ENCODE measurements at regions not wholly inside any gene's neighbourhood (a gene's known extent, or its start where the extent isn't known, plus 50 kb on each side); places are given as distances from the start of the nearest gene placed in this dataset.
"Not testable (repeated sequence)": the region's sequence is repeated elsewhere in the genome, so short reads cannot be mapped to it uniquely, and the experiment has no call there.

- Histone ChIP-seq H3K27me3 (ENCODE audit: control insufficient read depth, insufficient read depth, low read length) (no peaks in the 10 kb centered on the region), H3K36me3 (ENCODE audit: control insufficient read depth, insufficient read depth, low read length) (no peaks in the 10 kb centered on the region), H3K4me3 (ENCODE audit: low read depth, low read length) (peak overlapping the region; percentile 34)
- DNase-seq (ENCODE audit: low read depth) (no peak), FAIRE-seq (no peak)
- TF ChIP-seq CTCF (IDR thresholded peaks at IDR 0.05; ENCODE audit: insufficient read depth, low read length, severe bottlenecking) = no peak
These were observed 276.6 kb upstream of the NR2F2 start for GRCh38 chr15:96053781-96054428.

DNA sequence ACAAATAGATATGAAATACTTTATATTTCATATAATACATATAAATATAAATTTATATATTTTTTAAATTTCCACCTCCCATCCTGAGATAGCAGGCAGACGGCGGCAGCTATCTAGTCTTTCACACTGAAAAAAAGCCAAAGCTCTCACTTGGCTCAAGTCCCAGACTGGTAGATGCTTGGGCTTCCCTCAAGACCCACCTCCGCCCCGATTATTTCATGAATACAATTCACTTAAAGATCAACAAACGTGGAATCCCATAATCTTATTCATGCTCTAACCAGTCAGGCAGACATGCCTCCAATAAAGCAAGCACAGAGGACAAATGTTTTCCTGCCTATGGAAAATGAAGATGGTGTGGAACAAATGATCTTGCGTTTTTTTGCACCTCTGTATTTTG is 275.9 kb upstream of the NR2F2 start:
- no peak for TF ChIP-seq CTCF (IDR thresholded peaks at IDR 0.05; ENCODE audit: insufficient read depth, low read length, severe bottlenecking)
- DNase-seq (ENCODE audit: low read depth) (no peak), FAIRE-seq (no peak)
- Histone ChIP-seq H3K27me3 (ENCODE audit: control insufficient read depth, insufficient read depth, low read length) (no peaks in the 10 kb centered on the region), H3K4me3 (ENCODE audit: low read depth, low read length) (no peak overlapping the region), H3K36me3 (ENCODE audit: control insufficient read depth, insufficient read depth, low read length) (no peaks in the 10 kb centered on the region)

DNA sequence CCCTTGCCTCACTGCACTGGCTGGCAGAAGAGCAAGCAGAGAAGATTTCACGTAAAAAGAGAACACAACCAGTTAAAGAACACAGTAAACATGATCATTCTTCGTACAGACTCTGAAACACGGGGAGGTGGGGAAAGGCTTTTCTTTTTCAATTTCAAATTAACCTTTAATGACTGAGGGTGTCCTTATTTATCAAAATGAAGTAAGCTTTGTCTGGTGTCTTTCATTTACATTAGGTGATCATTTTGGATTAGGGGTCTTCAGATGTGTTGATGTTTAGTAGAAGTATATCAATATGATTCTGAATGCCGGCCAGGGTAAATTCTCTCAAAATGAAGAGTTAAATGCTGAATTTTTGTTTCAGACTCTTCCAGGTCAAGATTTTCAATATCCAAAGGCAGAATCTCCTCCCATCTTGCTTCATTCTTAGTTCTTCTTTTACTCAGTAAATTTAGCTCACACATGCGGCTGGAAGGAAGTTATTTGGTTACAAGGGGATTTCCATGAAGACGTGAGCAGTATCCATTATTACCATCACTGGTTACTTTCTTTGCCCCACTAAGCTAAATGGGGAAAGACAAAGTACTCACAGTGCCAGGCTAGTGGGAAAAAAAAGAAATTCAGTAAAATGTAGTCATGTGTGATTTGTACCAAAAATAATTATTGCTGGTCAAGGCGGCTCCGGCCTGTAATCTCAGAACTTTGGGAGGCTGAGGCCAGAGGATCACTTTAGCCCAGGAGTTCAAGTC is 272.2 kb upstream of the NR2F2 start:
- FAIRE-seq = no peak
- peak; percentile 23 for DNase-seq (ENCODE audit: low read depth)
- no peaks in the 10 kb centered on the region for H3K27me3 ChIP-seq (ENCODE audit: control insufficient read depth, insufficient read depth, low read length)
- H3K36me3 ChIP-seq (ENCODE audit: control insufficient read depth, insufficient read depth, low read length) = no peaks in the 10 kb centered on the region
- TF ChIP-seq CTCF (IDR thresholded peaks at IDR 0.05; ENCODE audit: insufficient read depth, low read length, severe bottlenecking) = no peak
- H3K4me3 ChIP-seq (ENCODE audit: low read depth, low read length) = no peak overlapping the region

GRCh38 chr15:96058852-96059103 is 271.7 kb upstream of the NR2F2 start:
- DNase-seq (ENCODE audit: low read depth); H3K4me3 ChIP-seq (ENCODE audit: low read depth, low read length); FAIRE-seq; H3K27me3 ChIP-seq (ENCODE audit: control insufficient read depth, insufficient read depth, low read length); H3K36me3 ChIP-seq (ENCODE audit: control insufficient read depth, insufficient read depth, low read length): not testable (repeated sequence)

GRCh38 chr15:96060591-96060990 is 269.9 kb upstream of the NR2F2 start:
- not testable (repeated sequence) for FAIRE-seq

DNA sequence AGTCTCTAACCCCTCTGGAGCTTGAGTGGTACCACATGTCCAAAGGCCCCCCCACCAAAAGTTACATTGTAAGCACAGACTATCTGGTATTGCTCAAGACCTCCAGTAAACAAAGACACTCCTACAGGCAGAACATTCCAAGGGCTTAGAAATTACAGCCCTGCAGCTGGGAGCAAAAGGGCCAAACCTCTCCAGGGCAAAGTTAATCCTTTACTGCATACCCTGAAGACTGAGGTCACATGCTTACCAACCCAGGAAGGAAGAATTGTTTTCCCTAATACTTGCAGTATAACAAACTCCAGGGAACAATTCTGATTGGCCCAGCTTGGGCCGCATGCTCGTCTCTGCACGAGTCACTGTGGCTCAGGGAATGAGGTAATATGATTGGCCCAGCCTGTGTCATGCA is 266.1 kb upstream of the NR2F2 start:
- no peak for DNase-seq (ENCODE audit: low read depth)
- TF ChIP-seq CTCF (IDR thresholded peaks at IDR 0.05; ENCODE audit: insufficient read depth, low read length, severe bottlenecking) = no peak
- H3K27me3 ChIP-seq (ENCODE audit: control insufficient read depth, insufficient read depth, low read length) = no peaks in the 10 kb centered on the region
- no peak for FAIRE-seq
- no peak overlapping the region for H3K4me3 ChIP-seq (ENCODE audit: low read depth, low read length)
- no peaks in the 10 kb centered on the region for H3K36me3 ChIP-seq (ENCODE audit: control insufficient read depth, insufficient read depth, low read length)

More at GRCh38 chr15:96060591-96060990, 269.9 kb upstream of the NR2F2 start:
- not testable (repeated sequence) for H3K36me3 ChIP-seq (ENCODE audit: control insufficient read depth, insufficient read depth, low read length); DNase-seq (ENCODE audit: low read depth); H3K4me3 ChIP-seq (ENCODE audit: low read depth, low read length); H3K27me3 ChIP-seq (ENCODE audit: control insufficient read depth, insufficient read depth, low read length)

GRCh38 chr15:96066126-96066525 is 264.4 kb upstream of the NR2F2 start:
- no peaks in the 10 kb centered on the region for H3K36me3 ChIP-seq (ENCODE audit: control insufficient read depth, insufficient read depth, low read length)
- DNase-seq (ENCODE audit: low read depth) (no peak), FAIRE-seq (no peak)
- H3K27me3 ChIP-seq (ENCODE audit: control insufficient read depth, insufficient read depth, low read length) = no peaks in the 10 kb centered on the region
- TF ChIP-seq CTCF (IDR thresholded peaks at IDR 0.05; ENCODE audit: insufficient read depth, low read length, severe bottlenecking) = no peak
- H3K4me3 ChIP-seq (ENCODE audit: low read depth, low read length) = no peak overlapping the region
